ENCODE measurements at regions not wholly inside any gene's neighbourhood (a gene's known extent, or its start where the extent isn't known, plus 50 kb on each side); places are given as distances from the start of the nearest gene placed in this dataset.

- TF ChIP-seq CHD4 (IDR thresholded peaks at IDR 0.05; ENCODE audit: borderline replicate concordance) (no peak), RAD21 (conservative IDR thresholded peaks at IDR 0.05 in 1 of 2, IDR thresholded peaks at IDR 0.05 in 1 of 2) (no peak), CTCF (IDR thresholded peaks at IDR 0.05) (no peak)
Observed at GRCh38 chr12:14076538-14076937, 95.1 kb upstream of the GRIN2B start.
